Stimulated activated CD4-positive, alpha-beta T cell treated with anti-CD3 and anti-CD28 coated beads, Interleukin-15, amount 100 ng/mL, for 1 hour (primary cell): ENCODE measurements at regions not wholly inside any gene's neighbourhood (a gene's known extent, or its start where the extent isn't known, plus 50 kb on each side); places are given as distances from the start of the nearest gene placed in this dataset.
"Not testable (repeated sequence)": the region's sequence is repeated elsewhere in the genome, so short reads cannot be mapped to it uniquely, and the experiment has no call there.

Experiments
- DNase-seq, 2 donors: peaks; one replicate each; pipeline ENCODE4 v3.0.0-alpha.2; 2020; ENCODE audit warnings: low read depth in 1 of 2, low spot score in 1 of 2

DNA sequence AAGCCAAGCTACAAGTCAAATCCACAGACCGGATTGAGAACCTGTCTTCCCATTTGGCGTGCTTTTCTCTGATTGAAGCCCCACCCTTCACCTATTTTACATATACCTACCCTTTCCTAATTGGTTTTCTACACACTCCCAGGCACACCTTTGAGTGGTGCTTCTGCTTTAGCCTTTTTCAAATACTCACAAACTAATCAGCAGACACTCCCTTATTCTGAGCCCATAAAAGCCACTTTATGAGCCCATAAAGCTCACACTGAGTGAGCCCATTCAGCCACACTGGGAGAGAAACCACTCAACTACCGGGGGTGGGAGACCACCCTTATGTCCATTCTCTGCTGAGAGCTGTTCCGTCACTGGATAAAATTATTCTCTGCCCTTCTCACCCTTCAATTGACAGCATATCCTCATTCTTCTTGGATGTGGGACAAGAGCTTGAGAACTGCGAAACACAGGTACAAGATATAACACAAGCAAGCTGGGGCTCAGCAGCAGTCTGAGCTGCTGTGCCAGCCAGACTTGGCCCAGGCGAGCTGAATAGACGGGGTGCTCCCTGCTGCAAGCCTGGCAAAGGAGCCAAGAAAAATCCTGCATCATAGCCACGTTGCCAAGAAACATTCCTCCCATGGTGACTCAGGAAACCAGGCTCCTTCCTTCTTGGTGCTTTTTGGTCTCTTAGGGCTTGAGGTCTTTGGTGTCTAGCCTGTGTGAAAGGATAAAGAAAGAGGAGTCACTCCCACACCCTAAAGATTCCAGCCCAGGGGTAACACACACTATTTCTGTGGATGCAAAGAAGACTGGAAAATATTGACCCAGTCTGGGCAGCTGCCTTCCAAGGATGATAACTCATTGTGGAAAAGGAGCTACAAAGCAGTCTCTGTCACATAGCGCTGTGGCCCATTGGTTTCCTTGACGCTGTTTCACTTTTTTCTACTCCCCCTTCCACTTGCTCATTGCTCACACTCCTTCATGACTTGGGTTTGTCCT is 609.7 kb downstream of the MCTP2 start:
- no peak for DNase-seq

DNA sequence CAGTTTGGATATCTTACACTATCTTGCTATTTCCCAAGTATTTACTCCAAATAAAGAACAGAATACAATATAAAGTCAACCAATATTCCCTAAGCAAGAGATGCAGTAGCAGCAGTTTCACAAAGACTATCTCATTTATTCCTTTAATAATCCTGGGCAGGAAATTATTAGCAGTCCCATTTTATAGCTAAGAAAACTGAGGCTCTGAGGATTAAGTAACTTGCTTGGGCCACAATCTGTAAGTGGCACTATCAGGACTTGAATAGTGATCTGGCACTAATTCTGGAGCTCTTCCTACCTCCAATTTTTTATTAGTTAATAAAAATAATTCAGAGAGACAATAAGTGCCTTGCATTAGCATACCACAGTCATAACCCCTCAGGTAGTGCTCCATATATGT is 611.7 kb downstream of the MCTP2 start:
- DNase-seq: no peak

GRCh38 chr15:94844198-94844537 is 612.8 kb downstream of the MCTP2 start:
- DNase-seq: no peak

DNA sequence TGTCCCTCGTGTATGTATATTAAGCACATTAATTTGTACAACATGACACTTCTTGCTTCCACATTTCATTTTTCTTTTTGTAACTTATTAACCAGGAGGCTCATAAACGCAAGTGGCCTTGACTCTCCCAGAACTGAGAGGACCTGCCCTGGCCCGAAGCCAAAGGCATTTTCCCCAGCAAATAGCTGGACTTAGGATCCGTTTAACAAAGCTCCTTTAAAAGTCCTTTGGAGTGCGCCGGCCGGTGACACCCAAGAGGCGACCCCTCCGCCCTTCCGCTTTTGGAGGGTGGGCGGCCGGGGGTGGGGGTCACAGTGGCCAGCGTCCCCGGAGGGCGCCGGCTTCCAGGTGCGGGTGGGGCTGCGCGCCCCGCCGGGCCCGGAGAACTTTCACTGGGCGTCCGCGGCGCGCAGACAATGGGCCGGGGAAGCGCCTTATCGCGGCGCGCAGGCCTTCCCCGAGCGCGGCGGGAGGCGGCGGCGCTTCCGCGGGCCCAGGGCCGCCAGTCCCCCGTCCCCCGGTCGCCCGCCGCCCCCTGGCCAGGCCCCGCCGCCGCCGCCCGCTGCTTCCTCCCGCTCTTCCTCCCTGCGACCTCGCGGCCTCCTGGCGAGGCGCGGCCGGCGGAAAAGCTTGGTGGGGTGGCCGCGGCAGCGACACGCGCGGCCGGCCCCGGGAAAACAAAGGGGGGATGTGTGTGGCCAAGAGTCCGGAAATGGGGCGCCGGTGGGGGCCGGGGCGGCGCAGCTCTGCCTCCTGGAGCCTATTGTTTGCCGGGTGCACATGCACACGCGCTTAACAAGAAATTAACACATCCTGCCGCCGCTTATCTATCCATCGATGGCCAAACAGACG is 613.4 kb downstream of the MCTP2 start:
- no peak for DNase-seq

DNA sequence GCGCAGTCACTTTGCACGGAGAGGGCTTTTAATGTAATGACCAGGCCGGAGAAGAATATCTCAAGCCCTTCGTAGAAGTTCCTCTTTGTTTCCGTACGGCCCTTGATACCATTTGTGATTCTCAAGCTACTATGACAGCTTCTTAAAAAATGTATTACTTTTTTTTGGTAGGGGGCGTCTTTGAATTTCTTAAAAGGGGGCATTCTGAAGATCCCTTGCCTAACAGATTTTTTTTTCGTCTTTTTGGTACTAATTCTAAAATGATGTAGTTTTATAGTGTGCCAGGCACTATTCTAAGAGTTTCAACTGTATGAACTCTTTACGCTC is 614.0 kb downstream of the MCTP2 start:
- no peak for DNase-seq

DNA sequence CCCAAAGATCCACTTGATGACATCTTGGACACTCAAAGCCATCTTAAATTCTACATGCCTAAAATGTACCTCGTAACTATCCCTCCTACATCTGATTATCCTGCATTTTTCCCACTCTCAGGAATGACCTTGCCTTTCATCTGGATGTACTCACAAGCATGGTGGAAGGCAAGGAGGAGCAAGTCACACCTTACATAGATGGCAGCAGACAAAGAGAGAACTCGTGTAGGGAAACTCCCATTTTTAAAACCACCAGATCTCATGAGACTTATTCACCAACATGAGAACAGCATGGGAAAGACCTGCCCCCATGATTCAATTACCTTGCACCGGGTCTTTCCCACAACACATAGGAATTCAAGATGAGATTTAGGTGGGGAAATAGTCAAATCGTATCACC is 616.0 kb downstream of the MCTP2 start:
- no peak for DNase-seq

DNA sequence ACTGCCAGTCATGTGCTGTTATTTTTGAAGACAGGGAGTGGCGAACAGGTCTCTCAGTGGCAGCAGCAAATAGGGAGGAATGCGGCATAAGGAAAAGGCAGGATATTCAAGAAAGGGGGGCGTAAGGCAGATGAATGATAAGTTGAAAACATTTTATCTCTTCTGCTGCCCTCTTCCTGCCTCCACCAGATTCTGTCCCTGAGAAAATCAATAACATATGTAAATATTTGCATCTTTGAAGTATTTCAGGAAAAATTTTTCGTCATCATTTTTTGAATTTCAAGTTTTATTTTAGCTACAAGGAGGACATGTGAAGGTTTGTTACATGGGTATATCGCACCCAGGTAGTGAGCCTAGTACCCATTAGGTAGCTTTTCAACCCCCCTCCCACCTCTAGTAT is 616.7 kb downstream of the MCTP2 start:
- no peak for DNase-seq

GRCh38 chr15:94855018-94855408 is 623.7 kb downstream of the MCTP2 start:
- no peak for DNase-seq

DNA sequence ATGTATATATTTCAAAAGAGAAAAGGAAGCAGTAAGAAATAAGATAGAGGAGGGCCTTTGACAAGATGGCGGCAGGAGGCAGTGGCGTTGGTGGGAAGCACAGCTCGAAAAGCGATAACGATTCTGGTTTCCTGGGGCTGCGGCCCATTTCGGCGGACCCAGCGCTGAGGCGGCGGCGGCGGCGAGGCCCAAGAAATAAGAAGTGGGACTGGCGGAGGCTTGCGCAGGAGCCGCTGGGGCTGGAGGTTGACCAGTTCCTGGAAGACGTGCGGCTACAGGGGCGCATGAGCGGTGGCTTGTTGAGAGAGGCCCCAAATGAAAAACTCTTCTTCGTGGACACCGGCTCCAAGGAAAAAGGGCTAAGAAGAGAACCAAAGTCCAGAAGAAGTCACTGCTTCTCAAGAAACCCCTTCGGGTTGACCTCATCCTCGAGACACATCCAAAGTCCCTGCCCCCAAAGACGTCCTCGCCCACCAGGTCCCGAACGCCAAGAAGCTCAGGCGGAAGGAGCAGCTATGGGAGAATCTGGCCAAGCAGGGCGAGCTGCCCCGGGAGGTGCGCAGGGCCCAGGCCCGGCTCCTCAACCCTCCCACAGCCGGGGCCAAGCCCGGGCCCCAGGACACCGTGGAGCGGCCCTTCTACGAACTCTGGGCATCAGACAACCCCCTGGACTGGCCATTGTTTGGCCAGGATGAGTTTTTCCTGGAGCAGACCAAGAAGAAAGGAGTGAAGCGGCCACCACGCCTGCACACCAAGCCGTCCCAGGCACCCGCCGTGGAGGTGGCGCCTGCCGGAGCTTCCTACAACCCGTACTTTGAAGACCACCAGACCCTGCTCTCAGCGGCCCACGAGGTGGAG is 624.3 kb downstream of the MCTP2 start:
- DNase-seq: no peak

DNA sequence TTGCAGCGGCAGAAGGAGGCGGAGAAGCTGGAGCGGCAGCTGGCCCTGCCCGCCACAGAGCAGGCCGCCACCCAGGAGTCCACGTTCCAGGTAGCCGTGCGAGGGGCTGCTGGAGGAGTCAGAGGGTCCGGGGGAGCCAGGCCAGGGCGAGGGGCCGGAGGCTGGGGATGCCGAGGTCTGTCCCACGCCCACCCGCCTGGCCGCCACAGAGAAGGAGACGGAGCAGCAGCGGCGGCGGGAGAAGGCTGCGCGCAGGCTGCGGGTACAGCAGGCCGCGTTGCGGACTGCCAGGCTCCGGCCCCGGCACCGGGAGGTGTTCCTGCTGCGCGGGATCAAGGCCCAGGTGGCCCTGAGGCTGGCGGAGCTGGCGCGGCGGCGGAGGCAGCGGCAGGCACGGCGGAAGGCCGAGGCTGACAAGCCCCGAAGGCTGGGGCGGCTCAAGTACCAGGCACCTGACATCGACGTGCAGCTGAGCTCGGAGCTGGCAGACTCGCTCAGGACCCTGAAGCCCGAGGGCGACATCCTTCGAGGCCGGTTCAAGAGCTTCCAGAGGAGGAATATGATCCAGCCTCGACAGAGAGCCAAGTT is 625.0 kb downstream of the MCTP2 start:
- DNase-seq: no peak

GRCh38 chr15:94857466-94857865 is 626.1 kb downstream of the MCTP2 start:
- no peak for DNase-seq

GRCh38 chr15:94858011-94858410 is 626.6 kb downstream of the MCTP2 start:
- DNase-seq: no peak

DNA sequence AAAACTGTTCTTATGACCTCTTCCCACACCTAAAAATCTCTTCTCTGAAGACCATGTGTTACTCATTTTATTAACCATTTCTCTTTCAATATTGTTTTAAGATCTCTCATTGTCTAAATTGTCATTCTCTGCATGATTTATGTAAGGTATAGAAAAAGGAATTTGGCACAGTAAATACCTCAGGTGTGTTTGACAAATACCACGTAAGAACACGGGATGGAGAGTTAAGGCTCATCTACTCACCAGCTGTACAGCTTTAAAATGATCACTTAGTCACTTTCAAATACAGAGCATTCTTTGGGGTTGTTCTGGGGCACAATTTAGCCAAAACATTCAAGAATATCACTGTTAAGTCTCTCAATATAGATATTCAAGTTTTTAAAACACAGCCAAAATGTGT is 627.1 kb downstream of the MCTP2 start:
- no peak for DNase-seq

- DNase-seq: no peak
These were observed 627.6 kb downstream of the MCTP2 start for GRCh38 chr15:94858920-94859319.

DNA sequence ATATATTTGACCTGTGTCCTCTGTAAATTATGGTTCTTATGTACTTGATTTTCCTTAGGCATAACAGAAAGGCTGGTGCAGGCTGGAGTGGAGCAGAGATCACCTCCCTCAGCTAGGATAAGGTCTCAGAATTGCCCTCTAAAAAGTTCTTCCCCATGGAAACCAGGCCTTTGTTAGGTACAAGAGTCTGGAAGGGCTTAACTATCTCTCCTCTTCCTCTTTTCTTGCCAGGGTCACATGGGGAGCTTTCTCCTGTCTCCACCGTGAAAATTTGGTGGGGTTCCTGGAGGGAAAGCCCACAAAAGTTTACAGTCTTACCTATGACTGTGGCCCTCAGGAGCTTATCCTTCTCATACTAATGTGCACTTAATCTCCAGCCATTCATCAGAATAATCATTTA is 633.2 kb downstream of the MCTP2 start:
- DNase-seq: no peak

- DNase-seq: not testable (repeated sequence)
These were observed 636.9 kb downstream of the MCTP2 start for GRCh38 chr15:94868265-94868664.

GRCh38 chr15:94875550-94875949 is 644.2 kb downstream of the MCTP2 start:
- no peak for DNase-seq

GRCh38 chr15:94877833-94878232 is 646.5 kb downstream of the MCTP2 start:
- DNase-seq: no peak

GRCh38 chr15:94882071-94882712 is 650.8 kb downstream of the MCTP2 start:
- DNase-seq: no peak

DNA sequence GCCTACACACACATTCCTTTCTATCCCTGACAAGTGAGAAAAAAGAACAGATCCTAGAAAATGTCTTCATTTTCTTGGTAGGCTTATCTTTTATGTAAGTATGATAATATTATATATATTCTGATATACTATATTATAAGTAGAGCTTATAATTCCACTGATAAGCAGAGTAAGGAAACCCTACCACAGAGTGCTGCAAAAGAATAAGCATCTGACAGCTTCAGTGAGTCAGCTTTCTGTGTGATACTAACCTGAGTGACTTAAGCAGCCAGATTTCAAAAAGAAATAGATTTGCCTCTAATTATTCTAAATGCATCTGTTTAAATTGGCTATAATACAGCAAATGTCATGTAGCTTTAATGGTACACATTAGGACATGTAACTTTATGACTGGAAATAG is 656.0 kb downstream of the MCTP2 start:
- no peak for DNase-seq

- no peak for DNase-seq
These were observed 657.8 kb downstream of the MCTP2 start for GRCh38 chr15:94889153-94889552.
